ENCODE measurements at regions not wholly inside any gene's neighbourhood (a gene's known extent, or its start where the extent isn't known, plus 50 kb on each side); places are given as distances from the start of the nearest gene placed in this dataset.

DNA sequence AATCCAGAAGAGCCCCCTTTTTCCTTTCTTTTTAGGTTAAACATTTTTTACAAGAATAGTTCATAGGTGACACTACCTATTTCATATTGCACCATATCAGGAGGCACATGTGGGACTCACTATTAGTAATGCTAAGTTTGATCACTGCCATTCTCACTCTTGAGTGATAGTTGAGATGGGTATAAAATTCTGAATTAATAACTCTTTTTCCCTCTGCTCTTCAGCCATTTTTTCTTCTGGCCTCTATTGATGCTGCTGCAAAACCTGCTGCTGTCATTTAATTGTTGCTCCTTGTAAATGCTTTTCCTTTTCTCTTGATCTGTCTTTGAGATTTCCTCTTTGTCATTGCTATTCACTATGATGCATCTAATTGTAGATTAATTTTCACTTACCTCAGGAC, 482.0 kb downstream of the MID1IP1 start:
- H4K5ac ChIP-seq (ENCODE audit: low read depth, low read length), result no peak overlapping the region
- no peaks in the 10 kb centered on the region for H4K20me1 ChIP-seq (ENCODE audit: insufficient read depth, low read length)
- no peaks in the 10 kb centered on the region for H3K4me1 ChIP-seq (ENCODE audit: control insufficient read depth, insufficient read depth, low read length)
- H3K9me3 ChIP-seq (ENCODE audit: control insufficient read depth, insufficient read depth, low read length), result peaks cover 2% of the 10 kb centered on the region; the same call in 1 of the 2 replicates
- H3K18ac ChIP-seq (ENCODE audit: low read depth, low read length), result no peak overlapping the region
- no peak overlapping the region for H2BK5ac ChIP-seq (ENCODE audit: low read depth, low read length, poor library complexity, severe bottlenecking)
- H3K36me3 ChIP-seq (ENCODE audit: control insufficient read depth, insufficient read depth, low read length), result no peaks in the 10 kb centered on the region
- H3K9ac ChIP-seq (ENCODE audit: low read depth, low read length), result no peak overlapping the region
- no peak overlapping the region for H2BK120ac ChIP-seq (ENCODE audit: low read depth, low read length)
- dilution Hi-C loops (cut with HindIII; ENCODE audit: low sequenced_read_pairs, unreplicated experiment) (no loop called here), intact Hi-C loops (cut with micrococcal nuclease) (no loop called here), in situ Hi-C loops (cut with MboI; ENCODE audit: low sequenced_read_pairs) (no loop called here)
- CTCF ChIA-PET, result no interaction called here
- H3K4me3 ChIP-seq (ENCODE audit: insufficient read depth, low read depth, low read length), result no peak overlapping the region
- H3K4me2 ChIP-seq (ENCODE audit: low read depth, low read length), result no peak overlapping the region
- H2BK15ac ChIP-seq (ENCODE audit: low read depth, low read length), result no peak overlapping the region
- H3K4ac ChIP-seq (ENCODE audit: low read depth, low read length), result no peak overlapping the region
- H3K27ac ChIP-seq (ENCODE audit: insufficient read depth, low read length), result no peak overlapping the region
- H2AFZ ChIP-seq (replicated peaks; ENCODE audit: low read length, poor library complexity), result no peak overlapping the region
- TF ChIP-seq SMC3 (IDR thresholded peaks at IDR 0.05; ENCODE audit: low read depth, low read length) (no peak), POLR2A (IDR thresholded peaks at IDR 0.05; ENCODE audit: low read depth, low read length) (no peak), RFX5 (IDR thresholded peaks at IDR 0.05; ENCODE audit: low read depth, low read length) (no peak), CEBPB (IDR thresholded peaks at IDR 0.05; ENCODE audit: low read depth, low read length) (no peak), MAFK (IDR thresholded peaks at IDR 0.05; ENCODE audit: low read depth, low read length) (no peak), RAD21 (IDR thresholded peaks at IDR 0.05; ENCODE audit: low read length) (no peak), MXI1 (IDR thresholded peaks at IDR 0.05; ENCODE audit: borderline replicate concordance, low read depth, low read length) (no peak), MAZ (IDR thresholded peaks at IDR 0.05; ENCODE audit: borderline replicate concordance, low read depth, low read length) (no peak), CHD1 (IDR thresholded peaks at IDR 0.05; ENCODE audit: low read depth, low read length) (no peak), RCOR1 (IDR thresholded peaks at IDR 0.05; ENCODE audit: insufficient replicate concordance, low read length) (no peak), FOS (IDR thresholded peaks at IDR 0.05; ENCODE audit: low read depth, low read length) (no peak), BHLHE40 (IDR thresholded peaks at IDR 0.05; ENCODE audit: low read depth, low read length) (no peak), NFE2L2 (IDR thresholded peaks at IDR 0.05; ENCODE audit: low read depth, low read length) (no peak)
- TF ChIP-seq, protein P1, sequence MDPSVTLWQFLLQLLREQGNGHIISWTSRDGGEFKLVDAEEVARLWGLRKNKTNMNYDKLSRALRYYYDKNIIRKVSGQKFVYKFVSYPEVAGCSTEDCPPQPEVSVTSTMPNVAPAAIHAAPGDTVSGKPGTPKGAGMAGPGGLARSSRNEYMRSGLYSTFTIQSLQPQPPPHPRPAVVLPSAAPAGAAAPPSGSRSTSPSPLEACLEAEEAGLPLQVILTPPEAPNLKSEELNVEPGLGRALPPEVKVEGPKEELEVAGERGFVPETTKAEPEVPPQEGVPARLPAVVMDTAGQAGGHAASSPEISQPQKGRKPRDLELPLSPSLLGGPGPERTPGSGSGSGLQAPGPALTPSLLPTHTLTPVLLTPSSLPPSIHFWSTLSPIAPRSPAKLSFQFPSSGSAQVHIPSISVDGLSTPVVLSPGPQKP (IDR thresholded peaks at IDR 0.05; ENCODE audit: borderline replicate concordance, low read depth, low read length), result no peak
- TF ChIP-seq, protein P2, sequence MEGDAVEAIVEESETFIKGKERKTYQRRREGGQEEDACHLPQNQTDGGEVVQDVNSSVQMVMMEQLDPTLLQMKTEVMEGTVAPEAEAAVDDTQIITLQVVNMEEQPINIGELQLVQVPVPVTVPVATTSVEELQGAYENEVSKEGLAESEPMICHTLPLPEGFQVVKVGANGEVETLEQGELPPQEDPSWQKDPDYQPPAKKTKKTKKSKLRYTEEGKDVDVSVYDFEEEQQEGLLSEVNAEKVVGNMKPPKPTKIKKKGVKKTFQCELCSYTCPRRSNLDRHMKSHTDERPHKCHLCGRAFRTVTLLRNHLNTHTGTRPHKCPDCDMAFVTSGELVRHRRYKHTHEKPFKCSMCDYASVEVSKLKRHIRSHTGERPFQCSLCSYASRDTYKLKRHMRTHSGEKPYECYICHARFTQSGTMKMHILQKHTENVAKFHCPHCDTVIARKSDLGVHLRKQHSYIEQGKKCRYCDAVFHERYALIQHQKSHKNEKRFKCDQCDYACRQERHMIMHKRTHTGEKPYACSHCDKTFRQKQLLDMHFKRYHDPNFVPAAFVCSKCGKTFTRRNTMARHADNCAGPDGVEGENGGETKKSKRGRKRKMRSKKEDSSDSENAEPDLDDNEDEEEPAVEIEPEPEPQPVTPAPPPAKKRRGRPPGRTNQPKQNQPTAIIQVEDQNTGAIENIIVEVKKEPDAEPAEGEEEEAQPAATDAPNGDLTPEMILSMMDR (conservative IDR thresholded peaks at IDR 0.05; ENCODE audit: low read depth, low read length), result no peak
- TF ChIP-seq, protein P3, sequence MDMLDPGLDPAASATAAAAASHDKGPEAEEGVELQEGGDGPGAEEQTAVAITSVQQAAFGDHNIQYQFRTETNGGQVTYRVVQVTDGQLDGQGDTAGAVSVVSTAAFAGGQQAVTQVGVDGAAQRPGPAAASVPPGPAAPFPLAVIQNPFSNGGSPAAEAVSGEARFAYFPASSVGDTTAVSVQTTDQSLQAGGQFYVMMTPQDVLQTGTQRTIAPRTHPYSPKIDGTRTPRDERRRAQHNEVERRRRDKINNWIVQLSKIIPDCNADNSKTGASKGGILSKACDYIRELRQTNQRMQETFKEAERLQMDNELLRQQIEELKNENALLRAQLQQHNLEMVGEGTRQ (IDR thresholded peaks at IDR 0.05; ENCODE audit: low read depth, low read length), result no peak
- no peaks in the 10 kb centered on the region for H3K79me1 ChIP-seq (ENCODE audit: low read depth in 1 of 2, low read length in 2 of 2)
- ATAC-seq (ENCODE audit: low read depth) (no peak), DNase-seq (no peak)
- no peak overlapping the region for H2BK20ac ChIP-seq (ENCODE audit: low read depth, low read length)
- no peak overlapping the region for H3K23ac ChIP-seq (ENCODE audit: low read depth, low read length)
- no peak overlapping the region for H2AK5ac ChIP-seq (ENCODE audit: low read depth, low read length)
- no peak overlapping the region for H4K91ac ChIP-seq (ENCODE audit: insufficient read depth, low read depth, low read length)
- no peaks in the 10 kb centered on the region for H3K9me1 ChIP-seq (ENCODE audit: insufficient read depth, low read length)
- no peak overlapping the region for H2AK9ac ChIP-seq (replicated peaks; ENCODE audit: low read depth, low read length, poor library complexity)
- H3K14ac ChIP-seq (replicated peaks; ENCODE audit: low read depth, low read length), result no peak overlapping the region
- BruUV-seq (replicated peaks), result no TSS peak
- no peak overlapping the region for H3K56ac ChIP-seq (ENCODE audit: extremely low read depth, insufficient read depth, low read length)
- no peak overlapping the region for H4K8ac ChIP-seq (ENCODE audit: low read depth in 2 of 2, low read length in 2 of 2)
- POLR2A ChIA-PET (ENCODE audit: unreplicated experiment), result no interaction called here
- H3K27me3 ChIP-seq (ENCODE audit: control insufficient read depth, insufficient read depth, low read length), result no peaks in the 10 kb centered on the region

All from IMR-90 (cell line).